ENCODE measurements at regions not wholly inside any gene's neighbourhood (a gene's known extent, or its start where the extent isn't known, plus 50 kb on each side); places are given as distances from the start of the nearest gene placed in this dataset.
"Not testable (repeated sequence)": the region's sequence is repeated elsewhere in the genome, so short reads cannot be mapped to it uniquely, and the experiment has no call there.

DNA sequence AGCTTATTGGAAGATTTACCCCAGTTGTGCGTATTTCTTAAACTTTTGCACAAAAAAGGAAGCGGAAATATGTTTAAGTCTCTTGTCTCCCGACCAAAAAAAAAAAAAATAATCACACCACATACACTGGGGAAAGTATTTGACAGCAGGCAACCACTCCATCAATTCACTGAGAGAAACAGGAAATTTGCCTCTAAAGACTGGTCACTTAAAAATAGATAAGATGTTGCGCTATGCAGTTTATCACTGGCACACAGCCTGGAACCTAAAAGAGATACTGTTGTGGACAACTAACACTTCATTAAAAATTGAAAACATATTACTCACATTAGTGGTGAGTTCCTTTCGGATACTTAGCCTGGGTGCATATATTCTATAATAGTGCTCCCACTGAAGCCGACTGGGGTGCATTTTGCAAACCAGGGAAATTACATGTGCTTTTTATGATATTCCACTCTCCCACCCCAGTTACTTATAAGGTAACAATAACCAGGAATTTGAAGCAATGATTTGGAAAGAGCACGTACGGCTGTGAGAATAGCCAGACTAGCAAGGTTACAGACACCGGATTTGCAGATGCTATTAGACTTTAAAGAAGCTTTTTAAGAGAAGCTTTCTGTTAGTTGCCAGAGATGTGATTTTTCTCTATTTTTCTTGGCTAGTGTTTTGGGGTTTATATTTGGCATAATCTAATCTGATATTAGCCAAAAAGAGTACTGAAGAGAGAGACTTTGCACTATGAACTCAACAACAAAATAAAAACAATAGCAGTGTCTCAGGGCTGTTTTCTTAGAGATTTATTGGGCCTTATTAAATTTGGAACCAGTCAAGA lies 311.5 kb downstream of the NOVA1 start:
- no peak overlapping the region for H3K4me3 ChIP-seq (ENCODE audit: low read length)
- no peak for DNase-seq (ENCODE audit: low read depth)
- TF ChIP-seq, protein P1, sequence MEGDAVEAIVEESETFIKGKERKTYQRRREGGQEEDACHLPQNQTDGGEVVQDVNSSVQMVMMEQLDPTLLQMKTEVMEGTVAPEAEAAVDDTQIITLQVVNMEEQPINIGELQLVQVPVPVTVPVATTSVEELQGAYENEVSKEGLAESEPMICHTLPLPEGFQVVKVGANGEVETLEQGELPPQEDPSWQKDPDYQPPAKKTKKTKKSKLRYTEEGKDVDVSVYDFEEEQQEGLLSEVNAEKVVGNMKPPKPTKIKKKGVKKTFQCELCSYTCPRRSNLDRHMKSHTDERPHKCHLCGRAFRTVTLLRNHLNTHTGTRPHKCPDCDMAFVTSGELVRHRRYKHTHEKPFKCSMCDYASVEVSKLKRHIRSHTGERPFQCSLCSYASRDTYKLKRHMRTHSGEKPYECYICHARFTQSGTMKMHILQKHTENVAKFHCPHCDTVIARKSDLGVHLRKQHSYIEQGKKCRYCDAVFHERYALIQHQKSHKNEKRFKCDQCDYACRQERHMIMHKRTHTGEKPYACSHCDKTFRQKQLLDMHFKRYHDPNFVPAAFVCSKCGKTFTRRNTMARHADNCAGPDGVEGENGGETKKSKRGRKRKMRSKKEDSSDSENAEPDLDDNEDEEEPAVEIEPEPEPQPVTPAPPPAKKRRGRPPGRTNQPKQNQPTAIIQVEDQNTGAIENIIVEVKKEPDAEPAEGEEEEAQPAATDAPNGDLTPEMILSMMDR (conservative IDR thresholded peaks at IDR 0.05; ENCODE audit: low read length): no peak

DNA sequence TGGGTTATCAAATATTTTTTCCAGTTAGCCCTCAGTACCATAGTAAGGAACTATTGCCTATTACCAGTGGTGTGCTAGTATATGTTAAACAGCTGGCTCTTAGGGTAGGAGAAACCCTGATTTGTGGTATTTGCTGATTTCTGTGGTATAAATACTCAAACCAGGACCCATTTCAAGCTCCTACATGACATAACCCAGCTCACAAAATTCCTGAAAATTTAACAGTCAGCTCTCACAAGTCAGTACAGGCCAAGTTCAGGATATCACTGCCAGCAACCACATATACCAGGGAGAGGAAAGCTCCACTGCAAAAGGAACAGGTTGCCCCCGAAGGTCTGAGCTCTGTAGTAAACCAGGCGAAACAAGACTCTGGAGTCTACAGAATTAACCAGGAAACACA lies 315.3 kb downstream of the NOVA1 start:
- H3K4me3 ChIP-seq (ENCODE audit: low read length): no peak overlapping the region
- TF ChIP-seq, protein P1 (conservative IDR thresholded peaks at IDR 0.05; ENCODE audit: low read length): no peak
- peak; percentile 62 for DNase-seq (ENCODE audit: low read depth)

DNA sequence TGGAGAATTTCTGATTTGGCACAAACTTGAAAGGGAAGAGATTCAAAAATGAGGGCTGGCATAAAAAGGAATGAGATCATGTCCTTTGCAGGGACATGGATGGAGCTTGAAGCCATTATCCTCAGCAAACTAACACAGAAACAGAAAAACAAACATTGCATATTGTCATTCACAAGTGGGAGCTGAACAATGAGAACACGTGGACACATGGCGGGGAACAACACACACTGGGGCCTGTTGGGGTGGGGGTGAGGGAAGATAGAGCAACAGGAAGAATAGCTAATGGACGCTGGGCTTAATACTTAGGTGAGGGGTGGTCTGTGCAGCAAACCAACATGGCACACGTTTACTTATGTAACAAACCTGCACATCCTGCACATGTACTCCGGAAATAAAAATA lies 315.8 kb downstream of the NOVA1 start:
- DNase-seq (ENCODE audit: low read depth); H3K4me3 ChIP-seq (ENCODE audit: low read length): not testable (repeated sequence)

DNA sequence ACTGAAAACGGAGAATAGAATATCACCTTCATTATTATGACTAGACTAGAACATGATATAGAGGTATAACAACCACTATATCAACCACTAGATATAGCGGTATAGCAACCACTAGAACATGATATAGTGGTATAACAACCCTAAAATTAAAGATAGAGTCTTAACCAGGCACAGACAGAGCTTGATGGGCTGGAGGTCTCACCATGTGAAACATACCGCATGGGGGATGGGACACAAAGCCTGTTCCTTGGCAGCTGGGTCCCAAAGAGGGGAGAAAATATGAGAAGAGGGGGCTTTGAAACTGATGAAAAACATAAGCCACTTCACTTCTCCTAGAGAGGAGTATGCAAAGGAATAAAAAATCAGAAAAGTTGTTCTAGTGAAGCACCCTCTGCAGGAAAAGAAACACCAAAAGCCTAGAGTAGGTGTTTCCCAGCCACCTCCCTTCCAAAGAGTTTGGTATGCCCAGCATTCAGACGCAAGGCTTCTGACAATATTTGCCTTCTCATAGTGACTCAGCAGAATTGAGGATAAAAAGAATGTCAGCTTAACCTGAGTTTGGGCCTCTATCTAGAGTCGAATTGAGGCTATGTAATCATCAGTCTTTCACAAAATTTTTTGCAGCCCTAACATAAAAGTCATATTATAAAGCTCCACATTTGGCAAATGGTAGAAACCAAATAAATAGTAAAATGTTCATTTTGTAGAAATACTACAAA lies 316.4 kb downstream of the NOVA1 start:
- peak; percentile 91 for DNase-seq (ENCODE audit: low read depth)
- TF ChIP-seq, protein P1 (conservative IDR thresholded peaks at IDR 0.05; ENCODE audit: low read length): no peak; the same call in 1 of the 2 replicates
- no peak overlapping the region for H3K4me3 ChIP-seq (ENCODE audit: low read length)

DNA sequence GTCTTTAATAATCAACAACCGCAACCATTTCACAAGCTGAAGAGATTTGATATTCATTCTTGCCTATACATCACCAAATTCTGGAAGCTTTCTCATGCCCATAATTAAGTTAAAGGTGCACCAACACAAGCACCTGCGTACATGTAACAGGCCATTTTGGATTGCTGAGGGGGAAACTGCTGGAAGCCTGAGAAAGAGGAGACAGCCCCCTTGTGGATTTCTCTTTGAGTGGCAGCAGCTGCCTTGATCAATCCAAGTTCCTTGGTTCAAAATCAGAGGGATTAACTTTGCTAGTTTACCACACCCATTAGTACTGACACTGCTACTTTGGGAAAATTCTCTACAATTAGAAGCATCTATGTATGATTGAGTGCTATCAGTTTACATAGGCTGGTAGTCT lies 321.1 kb downstream of the NOVA1 start:
- DNase-seq (ENCODE audit: low read depth): no peak
- TF ChIP-seq, protein P1 (conservative IDR thresholded peaks at IDR 0.05; ENCODE audit: low read length): no peak
- H3K4me3 ChIP-seq (ENCODE audit: low read length): no peak overlapping the region

DNA sequence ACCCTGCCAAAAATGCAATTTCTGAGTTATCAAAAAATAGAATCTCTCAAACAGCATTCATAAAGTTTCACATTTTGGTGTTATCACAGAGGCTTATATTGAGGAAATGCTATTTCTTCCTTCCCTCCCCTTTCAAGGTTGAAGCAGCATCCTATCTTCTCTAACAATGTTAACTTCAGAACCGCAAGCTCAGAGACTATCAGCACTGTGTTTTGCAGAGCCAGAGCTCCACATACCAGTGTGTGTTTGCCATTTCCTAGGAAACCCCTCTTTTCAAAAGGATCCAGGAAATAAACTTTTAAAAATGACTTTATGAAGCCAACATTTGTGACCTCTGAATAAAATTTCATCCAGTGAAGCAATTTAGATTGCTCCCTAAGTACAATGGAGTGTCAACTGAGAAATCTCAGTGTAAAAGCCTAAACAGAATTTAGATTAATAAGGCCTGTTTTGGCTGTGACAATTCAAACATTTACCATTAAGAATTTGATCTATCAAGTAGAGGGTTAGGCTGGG lies 332.6 kb downstream of the NOVA1 start:
- no peak overlapping the region for H3K4me3 ChIP-seq (ENCODE audit: low read length)
- TF ChIP-seq, protein P1 (conservative IDR thresholded peaks at IDR 0.05; ENCODE audit: low read length): no peak
- DNase-seq (ENCODE audit: low read depth): no peak

DNA sequence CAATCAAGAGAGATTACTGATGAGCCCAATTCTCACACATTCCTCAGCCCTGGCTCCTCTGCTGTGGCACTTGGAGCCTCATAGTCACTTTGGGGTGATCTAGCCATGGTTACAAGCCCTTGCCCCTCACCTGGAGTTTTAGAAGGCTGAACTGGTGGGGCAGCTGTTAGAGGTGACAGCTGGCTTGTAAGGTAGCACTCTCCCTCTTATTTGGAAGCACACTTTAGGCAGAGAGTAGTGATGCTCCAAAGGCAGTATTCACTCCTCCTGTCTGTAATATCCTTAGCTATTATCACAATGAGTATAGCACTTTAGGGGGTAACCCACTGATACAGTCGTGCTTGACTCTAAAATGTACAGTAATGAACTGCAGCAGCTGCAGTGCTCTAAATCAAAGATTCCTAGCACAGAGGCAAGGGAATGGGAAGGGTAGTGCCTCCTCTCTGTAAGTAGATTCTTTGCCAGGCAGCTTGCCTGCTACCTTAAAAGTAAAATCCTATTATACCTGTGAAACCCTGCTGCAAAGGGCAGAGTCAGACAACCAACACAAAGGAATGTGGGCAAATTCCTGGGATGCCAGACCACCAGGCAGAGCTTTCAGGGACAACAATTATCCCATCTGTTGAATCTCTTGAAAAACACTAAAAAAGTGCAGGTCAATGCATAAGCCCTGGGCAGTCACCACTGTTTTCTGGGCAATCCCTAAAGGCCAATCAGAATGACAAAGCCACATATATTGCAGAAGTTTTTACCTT lies 336.3 kb downstream of the NOVA1 start:
- no peak overlapping the region for H3K4me3 ChIP-seq (ENCODE audit: low read length)
- TF ChIP-seq, protein P1 (conservative IDR thresholded peaks at IDR 0.05; ENCODE audit: low read length): no peak
- no peak for DNase-seq (ENCODE audit: low read depth)

Data from AG10803 (cell line).